B cell (primary cell): ENCODE measurements at regions not wholly inside any gene's neighbourhood (a gene's known extent, or its start where the extent isn't known, plus 50 kb on each side); places are given as distances from the start of the nearest gene placed in this dataset.

ENCODE experiments used
- EZH2 ChIP-seq: IDR thresholded peaks from 2 replicates; pipeline ENCODE4 v1.6.1; 2012; ENCODE audit warnings: borderline replicate concordance, low read depth, mild to moderate bottlenecking, moderate library complexity, low read length; ENCODE audit not compliant: insufficient read depth, poor library complexity, severe bottlenecking
- TF ChIP-seq, protein P1 (sequence below): fragments of 200-600 bp; IDR thresholded peaks from one replicate; pipeline ENCODE4 v1.8.0; 2022; ENCODE audit warnings: antibody characterized with exemption, mild to moderate bottlenecking

DNA sequence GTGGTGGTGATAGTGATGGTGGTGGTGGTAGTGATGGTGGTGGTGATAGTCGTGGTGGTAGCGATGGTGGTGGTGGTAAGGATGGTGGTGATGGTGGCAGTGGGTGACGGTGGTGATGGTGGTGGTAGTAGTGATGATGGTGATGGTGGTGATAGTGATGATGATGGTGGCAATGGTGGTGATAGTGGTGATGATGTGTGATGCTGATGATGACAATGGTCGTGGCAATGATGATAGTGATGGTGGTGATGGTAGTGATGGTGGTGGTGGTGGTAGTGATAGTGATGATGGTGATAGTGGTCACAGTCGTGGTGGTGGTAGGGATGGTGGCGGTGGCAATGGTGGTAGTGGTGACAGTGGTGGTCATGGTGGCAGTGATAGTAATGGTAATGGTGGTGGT is 243.9 kb upstream of the RAB6C start:
- TF ChIP-seq EZH2 = no peak
- TF ChIP-seq, protein P1, sequence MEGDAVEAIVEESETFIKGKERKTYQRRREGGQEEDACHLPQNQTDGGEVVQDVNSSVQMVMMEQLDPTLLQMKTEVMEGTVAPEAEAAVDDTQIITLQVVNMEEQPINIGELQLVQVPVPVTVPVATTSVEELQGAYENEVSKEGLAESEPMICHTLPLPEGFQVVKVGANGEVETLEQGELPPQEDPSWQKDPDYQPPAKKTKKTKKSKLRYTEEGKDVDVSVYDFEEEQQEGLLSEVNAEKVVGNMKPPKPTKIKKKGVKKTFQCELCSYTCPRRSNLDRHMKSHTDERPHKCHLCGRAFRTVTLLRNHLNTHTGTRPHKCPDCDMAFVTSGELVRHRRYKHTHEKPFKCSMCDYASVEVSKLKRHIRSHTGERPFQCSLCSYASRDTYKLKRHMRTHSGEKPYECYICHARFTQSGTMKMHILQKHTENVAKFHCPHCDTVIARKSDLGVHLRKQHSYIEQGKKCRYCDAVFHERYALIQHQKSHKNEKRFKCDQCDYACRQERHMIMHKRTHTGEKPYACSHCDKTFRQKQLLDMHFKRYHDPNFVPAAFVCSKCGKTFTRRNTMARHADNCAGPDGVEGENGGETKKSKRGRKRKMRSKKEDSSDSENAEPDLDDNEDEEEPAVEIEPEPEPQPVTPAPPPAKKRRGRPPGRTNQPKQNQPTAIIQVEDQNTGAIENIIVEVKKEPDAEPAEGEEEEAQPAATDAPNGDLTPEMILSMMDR = no peak
